GM12874 (cell line): ENCODE measurements at regions not wholly inside any gene's neighbourhood (a gene's known extent, or its start where the extent isn't known, plus 50 kb on each side); places are given as distances from the start of the nearest gene placed in this dataset.

Experiments used
- TF ChIP-seq, protein P1 (sequence below): IDR thresholded peaks from 2 replicates; pipeline ENCODE4 v1.5.1; 2011; ENCODE audit warnings: low read depth, mild to moderate bottlenecking, control low read depth, low read length, moderate library complexity; ENCODE audit not compliant: insufficient read depth

DNA sequence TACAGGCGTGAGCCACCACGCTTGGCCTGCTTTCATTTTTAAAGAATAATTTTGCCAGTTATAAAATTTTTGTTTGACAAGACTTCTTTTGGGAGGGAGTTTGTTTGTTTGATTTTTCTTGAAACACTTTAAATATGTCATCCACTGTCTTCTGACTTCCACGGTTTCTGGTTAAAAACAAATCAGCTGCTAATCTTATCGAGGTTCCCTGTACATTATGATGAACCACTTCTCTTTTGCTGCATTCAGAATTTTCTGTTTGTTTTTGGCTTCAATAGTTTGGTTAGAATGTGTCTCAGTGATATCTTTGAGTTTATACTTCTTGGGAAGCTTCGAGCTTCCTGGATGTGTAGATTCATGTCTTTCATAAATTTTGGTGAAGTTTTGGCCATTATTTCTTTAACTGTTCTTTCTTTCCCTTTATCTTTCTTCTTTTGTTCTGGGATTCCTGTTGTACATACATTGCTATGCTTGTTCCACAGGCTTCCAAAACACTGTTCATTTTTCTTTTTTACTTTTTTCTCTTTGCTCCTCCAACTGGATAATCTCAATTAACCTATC, 60.8 kb downstream of the MSX2 start:
- TF ChIP-seq, protein P1, sequence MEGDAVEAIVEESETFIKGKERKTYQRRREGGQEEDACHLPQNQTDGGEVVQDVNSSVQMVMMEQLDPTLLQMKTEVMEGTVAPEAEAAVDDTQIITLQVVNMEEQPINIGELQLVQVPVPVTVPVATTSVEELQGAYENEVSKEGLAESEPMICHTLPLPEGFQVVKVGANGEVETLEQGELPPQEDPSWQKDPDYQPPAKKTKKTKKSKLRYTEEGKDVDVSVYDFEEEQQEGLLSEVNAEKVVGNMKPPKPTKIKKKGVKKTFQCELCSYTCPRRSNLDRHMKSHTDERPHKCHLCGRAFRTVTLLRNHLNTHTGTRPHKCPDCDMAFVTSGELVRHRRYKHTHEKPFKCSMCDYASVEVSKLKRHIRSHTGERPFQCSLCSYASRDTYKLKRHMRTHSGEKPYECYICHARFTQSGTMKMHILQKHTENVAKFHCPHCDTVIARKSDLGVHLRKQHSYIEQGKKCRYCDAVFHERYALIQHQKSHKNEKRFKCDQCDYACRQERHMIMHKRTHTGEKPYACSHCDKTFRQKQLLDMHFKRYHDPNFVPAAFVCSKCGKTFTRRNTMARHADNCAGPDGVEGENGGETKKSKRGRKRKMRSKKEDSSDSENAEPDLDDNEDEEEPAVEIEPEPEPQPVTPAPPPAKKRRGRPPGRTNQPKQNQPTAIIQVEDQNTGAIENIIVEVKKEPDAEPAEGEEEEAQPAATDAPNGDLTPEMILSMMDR, result no peak
